Activated naive CD8-positive, alpha-beta T cell treated with anti-CD3 and anti-CD28 coated beads, Interleukin-2, amount 50 U/mL, for 24 hours (primary cell): ENCODE measurements at regions not wholly inside any gene's neighbourhood (a gene's known extent, or its start where the extent isn't known, plus 50 kb on each side); places are given as distances from the start of the nearest gene placed in this dataset.

Experiments used
- ATAC-seq: fragments of 150-1000 bp; cut with Tn5 transposase; one replicate; pipeline ENCODE4 v1.10.0; 2021
- DNase-seq: peaks from one replicate; pipeline ENCODE4 v3.0.0; 2021
- H3K27ac Mint-ChIP-seq: one replicate; pipeline ENCODE4 v1.8.0; 2021; ENCODE audit warnings: mild to moderate bottlenecking, mixed read lengths
- H3K27me3 Mint-ChIP-seq: one replicate; pipeline ENCODE4 v1.8.0; 2021; ENCODE audit warnings: mixed read lengths
- H3K36me3 Mint-ChIP-seq: one replicate; pipeline ENCODE4 v1.8.0; 2021; ENCODE audit warnings: low read depth, mixed read lengths
- H3K4me1 Mint-ChIP-seq: one replicate; pipeline ENCODE4 v1.8.0; 2021; ENCODE audit warnings: mixed read lengths
- H3K4me3 Mint-ChIP-seq: one replicate; pipeline ENCODE4 v1.8.0; 2021; ENCODE audit warnings: mild to moderate bottlenecking, moderate library complexity, mixed read lengths
- H3K9me3 Mint-ChIP-seq: one replicate; pipeline ENCODE4 v1.8.0; 2021; ENCODE audit warnings: mixed read lengths

DNA sequence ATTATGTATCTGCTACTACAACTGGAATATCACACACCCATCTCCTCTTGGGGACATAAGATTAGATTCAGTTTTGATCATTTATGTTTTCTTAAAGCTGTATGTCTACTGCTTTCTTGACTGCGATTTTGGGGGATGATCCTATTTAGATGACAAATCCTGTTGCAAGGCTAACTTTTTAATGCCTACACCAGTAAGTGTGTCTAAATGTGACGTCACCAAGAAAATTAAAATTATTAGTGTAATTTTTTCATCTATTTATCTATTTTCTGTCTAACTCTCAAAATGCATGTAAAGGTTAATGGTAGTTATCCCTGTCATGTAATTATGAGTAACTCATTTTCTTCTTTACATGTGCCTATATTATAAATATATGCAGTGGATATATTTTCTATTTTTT lies 170.9 kb upstream of the PPFIA2 start:
- no peak for DNase-seq
- no peaks in the 10 kb centered on the region for H3K4me1 Mint-ChIP-seq
- peaks cover 3% of the 10 kb centered on the region for H3K9me3 Mint-ChIP-seq
- no peaks in the 10 kb centered on the region for H3K27me3 Mint-ChIP-seq
- H3K27ac Mint-ChIP-seq, result no peak overlapping the region
- no peak for ATAC-seq
- no peak overlapping the region for H3K4me3 Mint-ChIP-seq
- no peaks in the 10 kb centered on the region for H3K36me3 Mint-ChIP-seq

DNA sequence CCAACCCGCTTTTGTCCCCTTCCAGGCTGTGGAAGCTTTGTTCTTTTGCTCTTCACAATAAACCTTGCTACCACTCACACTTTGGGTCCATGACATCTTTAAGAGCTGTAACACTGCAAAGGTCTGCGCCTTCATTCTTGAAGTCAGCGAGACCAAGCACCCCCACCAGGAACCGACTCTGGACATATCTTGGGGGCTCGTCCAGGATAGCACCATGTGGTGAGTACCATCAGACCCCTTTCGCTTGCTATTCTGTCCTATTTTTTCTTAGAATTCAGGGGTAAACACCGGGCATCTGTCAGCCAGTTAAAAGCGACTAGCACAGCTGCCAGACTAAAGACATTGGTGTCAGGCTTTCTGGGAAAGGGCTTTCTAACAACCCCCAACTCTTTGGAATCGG lies 137.6 kb upstream of the PPFIA2 start:
- Mint-ChIP-seq H3K36me3 (peaks cover 3% of the 10 kb centered on the region), H3K27me3 (no peaks in the 10 kb centered on the region), H3K4me3 (no peak overlapping the region), H3K27ac (no peak overlapping the region), H3K9me3 (peaks cover 24% of the 10 kb centered on the region), H3K4me1 (no peaks in the 10 kb centered on the region)
- DNase-seq (peak; percentile 20), ATAC-seq (no peak)

DNA sequence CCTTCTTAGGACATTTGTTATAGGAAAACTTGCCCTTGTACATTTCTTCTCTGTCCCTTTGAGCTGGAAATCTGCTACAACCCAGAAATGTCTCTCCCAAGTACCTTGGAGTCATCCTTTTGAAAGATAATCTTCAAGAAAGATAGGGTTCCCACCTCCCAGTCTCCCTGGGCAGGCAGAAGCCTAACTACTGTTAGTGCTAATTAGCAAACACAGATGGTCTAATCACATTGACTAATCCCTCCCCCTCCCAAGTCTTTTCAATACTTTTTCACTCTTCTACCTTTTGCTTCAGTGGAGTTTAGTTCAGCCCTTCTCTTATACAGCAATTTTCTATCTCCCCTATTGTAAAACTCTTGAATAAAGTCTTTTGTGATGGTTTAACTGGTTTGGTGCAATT lies 129.8 kb upstream of the PPFIA2 start:
- H3K27me3 Mint-ChIP-seq, result no peaks in the 10 kb centered on the region
- H3K9me3 Mint-ChIP-seq, result peaks cover 9% of the 10 kb centered on the region

GRCh38 chr12:81888106-81888740 lies 129.1 kb upstream of the PPFIA2 start:
- DNase-seq (no peak), ATAC-seq (no peak)
- Mint-ChIP-seq H3K27me3 (no peaks in the 10 kb centered on the region), H3K4me3 (no peak overlapping the region), H3K9me3 (peaks cover 9% of the 10 kb centered on the region), H3K4me1 (no peaks in the 10 kb centered on the region), H3K36me3 (no peaks in the 10 kb centered on the region), H3K27ac (no peak overlapping the region)

More for the DNA sequence above, 129.8 kb upstream of the PPFIA2 start:
- no peaks in the 10 kb centered on the region for H3K36me3 Mint-ChIP-seq
- H3K4me1 Mint-ChIP-seq, result no peaks in the 10 kb centered on the region
- ATAC-seq (no peak), DNase-seq (no peak)
- H3K27ac Mint-ChIP-seq, result no peak overlapping the region
- no peak overlapping the region for H3K4me3 Mint-ChIP-seq

GRCh38 chr12:81874586-81874985 lies 115.4 kb upstream of the PPFIA2 start:
- no peaks in the 10 kb centered on the region for H3K9me3 Mint-ChIP-seq
- no peak overlapping the region for H3K4me3 Mint-ChIP-seq
- DNase-seq (no peak), ATAC-seq (no peak)
- H3K4me1 Mint-ChIP-seq, result peaks cover 6% of the 10 kb centered on the region
- H3K27me3 Mint-ChIP-seq, result no peaks in the 10 kb centered on the region
- H3K27ac Mint-ChIP-seq, result no peak overlapping the region
- H3K36me3 Mint-ChIP-seq, result no peaks in the 10 kb centered on the region

DNA sequence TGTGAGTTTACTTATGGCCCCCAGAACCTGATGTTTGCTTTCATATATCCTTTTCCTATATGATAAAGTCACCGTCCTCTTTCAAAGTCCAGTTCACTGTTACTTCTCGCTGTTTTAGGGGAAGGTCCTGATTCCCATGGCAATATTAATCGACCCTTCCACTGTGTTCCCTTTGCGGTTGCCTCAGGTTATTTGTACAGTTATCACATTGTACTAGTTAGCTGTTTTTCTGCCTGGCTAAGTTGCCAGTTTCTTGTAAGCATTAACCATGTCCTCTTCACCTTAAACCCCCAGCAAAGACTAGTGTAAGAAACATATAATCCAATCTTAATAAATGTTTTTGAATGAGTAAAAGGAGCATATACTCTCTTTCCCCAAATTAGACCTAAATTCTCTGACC lies 115.0 kb upstream of the PPFIA2 start:
- no peak overlapping the region for H3K27ac Mint-ChIP-seq
- ATAC-seq, result no peak
- no peaks in the 10 kb centered on the region for H3K27me3 Mint-ChIP-seq
- no peaks in the 10 kb centered on the region for H3K36me3 Mint-ChIP-seq
- peaks cover 6% of the 10 kb centered on the region for H3K4me1 Mint-ChIP-seq
- no peak for DNase-seq
- H3K4me3 Mint-ChIP-seq, result no peak overlapping the region
- H3K9me3 Mint-ChIP-seq, result no peaks in the 10 kb centered on the region

- Mint-ChIP-seq H3K4me3 (no peak overlapping the region), H3K4me1 (peaks cover 6% of the 10 kb centered on the region), H3K27ac (no peak overlapping the region), H3K27me3 (no peaks in the 10 kb centered on the region), H3K36me3 (no peaks in the 10 kb centered on the region), H3K9me3 (no peaks in the 10 kb centered on the region)
- DNase-seq, result no peak
- peak; percentile 54 for ATAC-seq
Observed at GRCh38 chr12:81872400-81872799, 113.2 kb upstream of the PPFIA2 start.

- no peaks in the 10 kb centered on the region for H3K36me3 Mint-ChIP-seq
- ATAC-seq (no peak), DNase-seq (no peak)
- no peak overlapping the region for H3K27ac Mint-ChIP-seq
- H3K9me3 Mint-ChIP-seq, result no peaks in the 10 kb centered on the region
- H3K4me1 Mint-ChIP-seq, result no peaks in the 10 kb centered on the region
- no peaks in the 10 kb centered on the region for H3K27me3 Mint-ChIP-seq
- H3K4me3 Mint-ChIP-seq, result no peak overlapping the region
Observed at GRCh38 chr12:81866081-81866480, 106.9 kb upstream of the PPFIA2 start.

DNA sequence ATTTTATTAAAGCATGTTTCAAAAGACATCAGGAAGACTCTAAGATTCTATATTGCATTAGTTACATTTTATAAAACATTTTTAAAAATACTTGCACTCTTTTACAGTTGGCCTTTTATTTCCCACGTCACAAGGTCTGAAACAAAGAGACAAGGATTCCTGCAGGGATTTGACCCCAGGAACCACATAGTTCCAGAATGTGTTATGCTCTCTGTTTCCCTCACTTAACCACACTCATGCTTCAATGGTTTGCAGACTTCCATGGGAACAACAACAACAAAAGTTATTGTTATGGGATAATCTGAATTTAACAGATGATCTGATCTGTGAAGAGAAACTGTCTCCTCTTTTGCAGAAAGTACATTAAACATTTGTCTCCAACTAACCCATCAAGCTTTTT lies 104.3 kb upstream of the PPFIA2 start:
- Mint-ChIP-seq H3K9me3 (no peaks in the 10 kb centered on the region), H3K27me3 (no peaks in the 10 kb centered on the region), H3K4me3 (no peak overlapping the region), H3K4me1 (no peaks in the 10 kb centered on the region), H3K27ac (no peak overlapping the region), H3K36me3 (no peaks in the 10 kb centered on the region)
- ATAC-seq (no peak), DNase-seq (no peak)

DNA sequence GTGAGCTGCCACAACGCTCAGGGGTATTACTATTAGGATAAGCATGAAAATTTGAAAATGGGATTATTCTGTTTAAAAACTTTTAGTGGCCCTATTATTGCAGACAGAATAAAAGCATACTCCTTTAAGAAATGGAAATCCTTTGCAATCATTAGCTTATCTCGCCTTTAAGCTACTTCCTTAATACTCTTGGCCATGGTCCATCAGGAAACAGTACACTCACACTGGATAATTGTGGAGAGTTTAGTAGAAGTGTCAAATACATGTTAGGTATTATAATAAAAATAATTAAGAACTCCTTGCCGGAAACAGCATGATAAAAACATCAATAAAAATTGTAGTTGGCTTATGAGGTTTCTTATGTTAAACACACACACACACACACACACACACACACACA lies 100.4 kb upstream of the PPFIA2 start:
- H3K36me3 Mint-ChIP-seq, result no peaks in the 10 kb centered on the region
- ATAC-seq (no peak), DNase-seq (no peak)
- H3K4me1 Mint-ChIP-seq, result no peaks in the 10 kb centered on the region
- no peak overlapping the region for H3K27ac Mint-ChIP-seq
- no peaks in the 10 kb centered on the region for H3K9me3 Mint-ChIP-seq
- H3K4me3 Mint-ChIP-seq, result no peak overlapping the region
- no peaks in the 10 kb centered on the region for H3K27me3 Mint-ChIP-seq

- Mint-ChIP-seq H3K27me3 (peaks cover 6% of the 10 kb centered on the region), H3K9me3 (no peaks in the 10 kb centered on the region), H3K36me3 (no peaks in the 10 kb centered on the region), H3K27ac (no peak overlapping the region), H3K4me3 (no peak overlapping the region), H3K4me1 (no peaks in the 10 kb centered on the region)
- ATAC-seq, result no peak
- DNase-seq, result no peak
Observed at GRCh38 chr12:81843599-81843998, 84.4 kb upstream of the PPFIA2 start.

DNA sequence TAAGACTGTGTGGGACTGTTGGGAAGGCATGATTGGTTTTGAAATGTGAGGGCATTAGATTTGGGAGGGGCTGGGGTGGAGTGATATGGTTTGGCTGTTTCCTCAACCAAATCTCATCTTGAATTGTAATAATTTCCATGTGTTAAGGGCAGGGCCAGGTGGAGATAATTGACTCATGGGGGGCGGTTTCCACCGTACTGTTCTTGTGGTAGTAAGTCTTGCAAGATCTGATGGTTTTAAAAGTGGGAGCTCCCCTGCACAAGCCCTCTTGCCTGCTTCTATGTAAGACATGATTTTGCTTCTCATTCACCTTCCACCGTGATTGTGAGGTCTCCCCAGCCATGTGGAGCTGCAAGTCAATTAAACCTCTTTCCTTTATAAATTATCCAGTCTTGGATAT lies 76.6 kb upstream of the PPFIA2 start:
- Mint-ChIP-seq H3K36me3 (peaks cover 4% of the 10 kb centered on the region), H3K4me1 (peaks cover 23% of the 10 kb centered on the region), H3K9me3 (no peaks in the 10 kb centered on the region), H3K4me3 (peak overlapping the region; percentile 35), H3K27ac (peak overlapping the region; percentile 78), H3K27me3 (no peaks in the 10 kb centered on the region)
- peak; percentile 63 for DNase-seq
- peak; percentile 98 for ATAC-seq

DNA sequence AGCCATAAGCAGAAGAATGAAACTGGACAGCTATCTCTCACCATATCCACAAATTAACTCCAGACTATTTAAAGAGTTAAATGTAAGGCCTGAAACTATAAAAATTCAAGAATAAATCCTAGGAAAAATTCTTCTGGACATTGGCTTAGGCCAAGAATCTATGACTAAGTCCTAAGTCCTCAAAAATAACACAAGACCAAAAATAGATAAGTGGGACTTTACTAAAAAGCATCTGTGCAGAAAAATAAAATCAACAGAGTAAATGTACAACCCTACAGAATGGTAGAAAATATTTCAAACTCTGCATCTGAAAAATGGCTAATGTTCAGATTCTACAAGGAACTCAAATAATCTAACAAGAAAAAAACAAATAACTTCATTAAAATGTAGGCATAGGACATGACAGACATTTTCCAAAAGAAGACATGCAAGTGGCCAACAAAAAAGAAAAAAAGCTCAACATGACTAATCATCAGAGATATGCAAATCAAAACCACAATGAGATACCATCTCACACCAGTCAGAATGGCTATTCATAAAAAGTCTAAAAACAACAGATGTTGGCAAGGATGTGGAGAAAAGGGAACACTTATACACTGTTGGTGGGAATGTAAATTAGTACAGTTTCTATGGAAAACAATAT lies 61.0 kb upstream of the PPFIA2 start:
- H3K27me3 Mint-ChIP-seq, result peaks cover 3% of the 10 kb centered on the region
- peak overlapping the region; percentile 20 for H3K27ac Mint-ChIP-seq
- no peak overlapping the region for H3K4me3 Mint-ChIP-seq
- DNase-seq (no peak), ATAC-seq (peak; percentile 46)
- H3K36me3 Mint-ChIP-seq, result no peaks in the 10 kb centered on the region
- H3K9me3 Mint-ChIP-seq, result peaks cover 19% of the 10 kb centered on the region
- peaks cover 22% of the 10 kb centered on the region for H3K4me1 Mint-ChIP-seq

- H3K27ac Mint-ChIP-seq, result no peak overlapping the region
- H3K4me3 Mint-ChIP-seq, result no peak overlapping the region
- H3K27me3 Mint-ChIP-seq, result peaks cover 19% of the 10 kb centered on the region
- peaks cover 5% of the 10 kb centered on the region for H3K36me3 Mint-ChIP-seq
- DNase-seq (no peak), ATAC-seq (no peak)
- H3K9me3 Mint-ChIP-seq, result peaks cover 25% of the 10 kb centered on the region
- peaks cover 26% of the 10 kb centered on the region for H3K4me1 Mint-ChIP-seq
Observed at GRCh38 chr12:81815611-81816010, 56.5 kb upstream of the PPFIA2 start.

- H3K4me3 Mint-ChIP-seq, result no peak overlapping the region
- no peak for ATAC-seq
- no peak for DNase-seq
- peaks cover 5% of the 10 kb centered on the region for H3K36me3 Mint-ChIP-seq
- H3K27ac Mint-ChIP-seq, result no peak overlapping the region
- peaks cover 16% of the 10 kb centered on the region for H3K27me3 Mint-ChIP-seq
- H3K9me3 Mint-ChIP-seq, result peaks cover 10% of the 10 kb centered on the region
- H3K4me1 Mint-ChIP-seq, result peaks cover 36% of the 10 kb centered on the region
Observed at GRCh38 chr12:81811778-81812125, 52.6 kb upstream of the PPFIA2 start.
